Activated B cell treated with CpG ODN at 0.5 μM for 24 hours (primary cell): ENCODE measurements at regions not wholly inside any gene's neighbourhood (a gene's known extent, or its start where the extent isn't known, plus 50 kb on each side); places are given as distances from the start of the nearest gene placed in this dataset.

ENCODE experiments used
- ATAC-seq: fragments of 200-7000 bp; cut with Tn5 transposase; one replicate; pipeline ENCODE4 v1.10.0; 2021; ENCODE audit warnings: low read depth, mild to moderate bottlenecking, moderate library complexity
- CTCF ChIA-PET: fragments of 350-600 bp; sonication (Branson Sonifier 250); formaldehyde crosslinking; loops from one replicate; lab custom pipeline; 2021; ENCODE audit warnings: antibody characterized with exemption; lab: Charles Lee
- POLR2A ChIA-PET: fragments of 350-600 bp; sonication (Branson Sonifier 250); formaldehyde crosslinking; loops from one replicate; lab custom pipeline; 2021; ENCODE audit warnings: antibody characterized with exemption; lab: Charles Lee
- DNase-seq: peaks from one replicate; pipeline ENCODE4 v3.0.0; 2022
- H3K27ac Mint-ChIP-seq: one replicate; pipeline ENCODE4 v1.8.0; 2020; ENCODE audit warnings: mixed read lengths
- H3K27me3 Mint-ChIP-seq: one replicate; pipeline ENCODE4 v1.8.0; 2021; ENCODE audit warnings: mixed read lengths
- H3K36me3 Mint-ChIP-seq: one replicate; pipeline ENCODE4 v1.8.0; 2021; ENCODE audit warnings: low read depth, mixed read lengths
- H3K4me1 Mint-ChIP-seq: one replicate; pipeline ENCODE4 v1.8.0; 2021; ENCODE audit warnings: mixed read lengths
- H3K4me3 Mint-ChIP-seq: one replicate; pipeline ENCODE4 v1.8.0; 2020; ENCODE audit warnings: mild to moderate bottlenecking, mixed read lengths
- H3K9me3 Mint-ChIP-seq: one replicate; pipeline ENCODE4 v1.8.0; 2020; ENCODE audit warnings: mixed read lengths
- CTCF ChIP-seq: fragments of 200-600 bp; IDR thresholded peaks from one replicate; pipeline ENCODE4 v1.8.0; 2022; ENCODE audit warnings: antibody characterized with exemption, mild to moderate bottlenecking
- intact Hi-C: fragments of 100-400 bp; cut with micrococcal nuclease; formaldehyde crosslinking; loops from one replicate; pipeline ENCODE4 v1.15.1; 2024

DNA sequence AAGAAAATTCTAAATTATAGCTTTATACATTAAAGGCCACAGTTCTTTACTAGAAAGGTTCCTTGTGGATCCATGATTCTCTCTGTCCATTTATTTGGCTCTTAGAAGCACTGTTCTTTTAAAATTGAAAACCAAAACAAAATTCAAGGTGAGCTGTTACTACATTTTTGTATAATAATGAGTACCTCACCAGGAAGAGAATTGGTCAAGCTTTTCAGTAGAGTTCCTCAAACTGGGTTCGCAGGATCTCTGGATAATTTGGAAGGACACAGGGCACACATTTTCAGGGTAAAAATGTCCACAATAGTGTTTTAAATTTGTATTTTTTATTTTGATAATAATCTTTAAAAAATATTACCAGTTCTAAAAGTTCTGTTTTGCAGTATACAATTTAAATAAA, 93.0 kb downstream of the PPP1R3A start:
- CTCF ChIA-PET: no interaction called here

DNA sequence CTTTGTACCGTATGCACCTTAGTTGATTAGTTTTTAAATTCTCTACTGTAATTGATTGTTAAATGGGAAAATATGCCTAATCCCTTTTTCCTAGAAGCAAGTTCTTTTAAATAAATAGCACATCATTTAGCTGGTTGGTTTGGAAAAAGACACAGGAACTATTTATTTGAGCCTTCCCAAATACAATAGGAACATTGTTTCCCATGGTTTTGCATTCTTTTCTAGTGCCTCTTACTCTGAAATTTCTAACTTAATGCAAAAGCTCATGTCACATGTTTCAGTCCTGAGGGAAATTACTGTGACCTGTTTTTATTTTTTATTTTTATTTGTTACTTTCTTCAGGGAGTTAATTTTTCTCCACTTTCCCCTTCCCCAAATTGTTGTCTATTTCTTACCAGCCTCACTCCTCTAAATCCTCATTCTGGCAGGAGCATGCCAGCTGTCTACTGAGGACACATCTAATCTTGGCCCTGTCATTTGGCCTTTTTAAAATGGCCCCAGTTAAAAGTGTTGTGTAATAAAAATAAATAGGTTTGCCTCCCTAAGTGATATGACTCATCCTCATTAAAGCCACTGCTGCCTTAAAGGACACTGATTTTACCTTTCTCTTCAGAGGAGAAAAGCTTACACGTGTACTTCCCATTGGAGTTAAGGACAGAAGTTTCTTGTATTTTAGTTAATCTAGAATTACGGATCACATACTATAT, 94.5 kb downstream of the PPP1R3A start:
- ATAC-seq (no peak), DNase-seq (no peak)
- intact Hi-C loops: no loop called here
- H3K27me3 Mint-ChIP-seq: no peaks in the 10 kb centered on the region
- no peaks in the 10 kb centered on the region for H3K4me1 Mint-ChIP-seq
- H3K9me3 Mint-ChIP-seq: no peaks in the 10 kb centered on the region
- TF ChIP-seq CTCF: no peak
- ChIA-PET CTCF (no interaction called here), POLR2A (no interaction called here)
- H3K36me3 Mint-ChIP-seq: no peaks in the 10 kb centered on the region
- H3K27ac Mint-ChIP-seq: no peak overlapping the region
- no peak overlapping the region for H3K4me3 Mint-ChIP-seq

More for the DNA sequence above, 93.0 kb downstream of the PPP1R3A start:
- TF ChIP-seq CTCF: no peak
- POLR2A ChIA-PET: no interaction called here
- no peak for DNase-seq
- H3K9me3 Mint-ChIP-seq: no peaks in the 10 kb centered on the region
- no peaks in the 10 kb centered on the region for H3K4me1 Mint-ChIP-seq
- no peaks in the 10 kb centered on the region for H3K27me3 Mint-ChIP-seq
- no peak for ATAC-seq
- H3K27ac Mint-ChIP-seq: no peak overlapping the region
- no peak overlapping the region for H3K4me3 Mint-ChIP-seq
- intact Hi-C loops: no loop called here
- H3K36me3 Mint-ChIP-seq: no peaks in the 10 kb centered on the region

DNA sequence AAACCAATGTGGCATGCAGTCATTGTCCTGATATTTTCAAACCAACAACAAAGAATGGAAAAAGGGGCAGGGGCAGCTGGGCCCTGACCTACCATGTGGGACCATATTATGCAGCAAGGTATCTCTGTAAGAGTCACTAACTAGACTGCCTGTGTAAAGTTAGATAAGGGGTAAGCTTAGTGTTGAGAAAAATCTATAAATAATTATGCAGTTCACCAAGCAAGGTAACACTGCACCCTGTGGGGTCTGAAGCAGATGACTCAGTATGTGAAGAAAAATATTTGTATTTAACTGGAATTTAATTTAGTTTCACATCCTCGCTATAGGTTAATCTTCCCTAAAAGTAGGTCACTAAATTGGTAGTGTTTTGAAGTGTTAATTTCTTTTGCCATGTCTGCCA, 99.3 kb downstream of the PPP1R3A start:
- ChIA-PET CTCF (no interaction called here), POLR2A (no interaction called here)
- no peak overlapping the region for H3K27ac Mint-ChIP-seq
- DNase-seq (no peak), ATAC-seq (no peak)
- H3K36me3 Mint-ChIP-seq: no peaks in the 10 kb centered on the region
- no peaks in the 10 kb centered on the region for H3K9me3 Mint-ChIP-seq
- H3K27me3 Mint-ChIP-seq: no peaks in the 10 kb centered on the region
- H3K4me3 Mint-ChIP-seq: no peak overlapping the region
- intact Hi-C loops: no loop called here
- H3K4me1 Mint-ChIP-seq: no peaks in the 10 kb centered on the region
- no peak for TF ChIP-seq CTCF

DNA sequence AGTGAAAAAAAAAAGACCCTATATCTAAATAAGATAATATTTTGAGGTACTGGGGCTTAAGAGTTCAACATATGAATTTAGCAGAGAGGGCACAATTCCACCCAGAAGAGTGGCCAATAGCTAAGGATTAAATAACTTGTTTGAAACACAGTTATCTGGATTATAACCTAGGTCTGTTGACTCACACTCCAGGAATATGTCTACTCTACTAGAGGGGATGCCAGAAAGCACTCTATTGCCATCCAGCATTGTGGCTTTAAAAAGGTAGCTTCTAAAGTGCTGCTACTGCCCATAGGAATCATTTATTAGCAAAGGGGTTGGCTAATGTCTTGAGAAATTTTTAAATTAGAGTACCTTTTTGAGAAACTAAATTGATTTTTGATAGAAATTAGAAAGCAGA, 102.2 kb downstream of the PPP1R3A start:
- Mint-ChIP-seq H3K4me1 (no peaks in the 10 kb centered on the region), H3K27me3 (no peaks in the 10 kb centered on the region), H3K27ac (no peak overlapping the region), H3K36me3 (no peaks in the 10 kb centered on the region), H3K9me3 (no peaks in the 10 kb centered on the region), H3K4me3 (no peak overlapping the region)
- ATAC-seq (no peak), DNase-seq (no peak)
- ChIA-PET POLR2A (no interaction called here), CTCF (no interaction called here)
- TF ChIP-seq CTCF: no peak
- intact Hi-C loops: no loop called here

- no peak for ATAC-seq
- H3K36me3 Mint-ChIP-seq: no peaks in the 10 kb centered on the region
- H3K9me3 Mint-ChIP-seq: no peaks in the 10 kb centered on the region
- POLR2A ChIA-PET: no interaction called here
- no peaks in the 10 kb centered on the region for H3K27me3 Mint-ChIP-seq
- no peak for DNase-seq
- H3K27ac Mint-ChIP-seq: no peak overlapping the region
- no peak overlapping the region for H3K4me3 Mint-ChIP-seq
- CTCF ChIA-PET: no interaction called here
- intact Hi-C loops: no loop called here
- no peak for TF ChIP-seq CTCF
- no peaks in the 10 kb centered on the region for H3K4me1 Mint-ChIP-seq
Measured at GRCh38 chr7:113813471-113813870, 105.3 kb downstream of the PPP1R3A start.
